ENCODE measurements at regions not wholly inside any gene's neighbourhood (a gene's known extent, or its start where the extent isn't known, plus 50 kb on each side); places are given as distances from the start of the nearest gene placed in this dataset.

GRCh38 chr1:181951213-181951612 lies 110.3 kb downstream of the ZNF648 start:
- no peak for ATAC-seq
- H3K4me1 Mint-ChIP-seq (ENCODE audit: low read depth): peaks cover 6% of the 10 kb centered on the region
- H3K36me3 Mint-ChIP-seq (ENCODE audit: low read depth): no peaks in the 10 kb centered on the region
- H3K9me3 Mint-ChIP-seq: peaks cover 16% of the 10 kb centered on the region
- ChIA-PET CTCF (interaction anchor here (1.3 kb wide), 1 partner anchor 103 kb away, joined by 3 read pairs; no protein-coding TSS in a partner anchor), POLR2A (no interaction called here)
- DNase-seq: no peak
- H3K27ac Mint-ChIP-seq: no peak overlapping the region
- intact Hi-C loops (cut with micrococcal nuclease): no loop called here
- H3K27me3 Mint-ChIP-seq: peaks cover 8% of the 10 kb centered on the region
- no peak for TF ChIP-seq CTCF (IDR thresholded peaks at IDR 0.05)
- H3K4me3 Mint-ChIP-seq: no peak overlapping the region

- POLR2A ChIA-PET: no interaction called here
- Mint-ChIP-seq H3K4me1 (ENCODE audit: low read depth) (peaks cover 6% of the 10 kb centered on the region), H3K27me3 (peaks cover 19% of the 10 kb centered on the region), H3K9me3 (peaks cover 14% of the 10 kb centered on the region), H3K27ac (no peak overlapping the region), H3K36me3 (ENCODE audit: low read depth) (no peaks in the 10 kb centered on the region), H3K4me3 (no peak overlapping the region)
- intact Hi-C loops (cut with micrococcal nuclease): no loop called here
- ATAC-seq (no peak), DNase-seq (peak; percentile 3)
- CTCF ChIA-PET: no interaction called here
- TF ChIP-seq CTCF (IDR thresholded peaks at IDR 0.05): no peak
These were observed 112.0 kb downstream of the ZNF648 start for GRCh38 chr1:181949500-181949899.

- peaks cover 14% of the 10 kb centered on the region for H3K9me3 Mint-ChIP-seq
These were observed 113.1 kb downstream of the ZNF648 start for GRCh38 chr1:181948372-181948771.

GRCh38 chr1:181947441-181947840 lies 114.1 kb downstream of the ZNF648 start:
- no peaks in the 10 kb centered on the region for H3K36me3 Mint-ChIP-seq (ENCODE audit: low read depth)
- H3K4me3 Mint-ChIP-seq: no peak overlapping the region
- DNase-seq: no peak
- H3K27me3 Mint-ChIP-seq: peaks cover 36% of the 10 kb centered on the region
- H3K4me1 Mint-ChIP-seq (ENCODE audit: low read depth): peaks cover 6% of the 10 kb centered on the region
- no peak for TF ChIP-seq CTCF (IDR thresholded peaks at IDR 0.05)
- H3K27ac Mint-ChIP-seq: no peak overlapping the region
- CTCF ChIA-PET: no interaction called here
- intact Hi-C loops (cut with micrococcal nuclease): no loop called here
- no peak for ATAC-seq
- POLR2A ChIA-PET: no interaction called here
- H3K9me3 Mint-ChIP-seq: peaks cover 14% of the 10 kb centered on the region

More at GRCh38 chr1:181948372-181948771, 113.1 kb downstream of the ZNF648 start:
- intact Hi-C loops (cut with micrococcal nuclease): no loop called here
- DNase-seq (no peak), ATAC-seq (no peak)
- H3K4me1 Mint-ChIP-seq (ENCODE audit: low read depth): peaks cover 6% of the 10 kb centered on the region
- no peak for TF ChIP-seq CTCF (IDR thresholded peaks at IDR 0.05)
- CTCF ChIA-PET: no interaction called here
- H3K36me3 Mint-ChIP-seq (ENCODE audit: low read depth): no peaks in the 10 kb centered on the region
- H3K27me3 Mint-ChIP-seq: peaks cover 27% of the 10 kb centered on the region
- H3K27ac Mint-ChIP-seq: no peak overlapping the region
- no peak overlapping the region for H3K4me3 Mint-ChIP-seq
- POLR2A ChIA-PET: no interaction called here

- Mint-ChIP-seq H3K36me3 (ENCODE audit: low read depth) (no peaks in the 10 kb centered on the region), H3K27ac (no peak overlapping the region), H3K4me3 (no peak overlapping the region), H3K27me3 (peaks cover 1% of the 10 kb centered on the region), H3K4me1 (ENCODE audit: low read depth) (peaks cover 5% of the 10 kb centered on the region), H3K9me3 (no peaks in the 10 kb centered on the region)
- ChIA-PET POLR2A (interaction anchor here (0.5 kb wide), 1 partner anchor 98 kb away, joined by 3 read pairs; no protein-coding TSS in a partner anchor), CTCF (interaction anchor here (0.6 to 1.8 kb wide), 15 partner anchors 10 to 748 kb away, joined by 3 to 12 read pairs (median 3); no protein-coding TSS in a partner anchor)
- peak; percentile 64 for TF ChIP-seq CTCF (IDR thresholded peaks at IDR 0.05)
- intact Hi-C loops (cut with micrococcal nuclease): loop anchor here (5.0 kb wide), 1 partner anchor 460 kb away; no protein-coding TSS in a partner anchor
- ATAC-seq (peak; percentile 81), DNase-seq (peak; percentile 74)
These were observed 124.5 kb downstream of the ZNF648 start for GRCh38 chr1:181936768-181937581.
